ENCODE measurements at regions not wholly inside any gene's neighbourhood (a gene's known extent, or its start where the extent isn't known, plus 50 kb on each side); places are given as distances from the start of the nearest gene placed in this dataset.

DNA sequence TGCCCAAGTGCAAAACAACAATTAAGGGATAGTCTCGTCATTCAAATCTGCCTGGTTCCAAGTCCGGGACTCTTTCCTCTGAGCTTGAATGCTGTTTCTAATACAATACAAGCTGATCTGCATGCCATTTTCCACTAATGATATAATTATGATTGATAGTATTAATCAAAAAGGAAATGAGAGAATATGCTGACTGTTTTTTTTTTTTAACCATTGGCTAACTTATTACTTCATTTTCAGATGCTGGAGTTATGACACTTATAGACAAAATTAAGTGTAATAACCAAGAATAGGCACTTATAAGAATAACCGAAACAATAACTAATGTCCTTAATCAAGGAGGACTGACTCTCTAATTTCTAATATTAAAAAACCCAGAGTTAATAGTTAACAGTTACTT is 343.6 kb downstream of the LPIN1 start:
- no peak for DNase-seq (ENCODE audit: low read depth, low spot score)
- no peak overlapping the region for H3K4me3 ChIP-seq (ENCODE audit: low read length)

DNA sequence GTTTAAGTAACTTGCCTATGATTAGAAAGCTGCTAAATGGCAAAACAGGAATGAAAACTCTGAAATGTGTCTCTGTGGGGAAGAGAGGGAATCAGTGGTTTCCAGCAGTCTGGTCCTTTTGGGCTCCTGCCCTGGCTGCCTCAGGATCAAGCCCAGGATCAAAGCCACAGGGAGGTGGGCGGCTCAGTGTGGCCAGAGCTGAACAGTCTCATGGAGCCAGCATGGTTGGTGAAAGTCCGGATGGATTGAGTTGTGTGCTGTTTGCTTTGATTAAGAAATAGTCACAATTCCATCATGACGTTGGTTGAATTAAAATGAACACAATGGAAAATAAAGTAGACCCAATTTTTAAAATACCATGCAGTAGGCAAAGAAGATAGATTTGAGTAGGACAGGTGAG is 344.2 kb downstream of the LPIN1 start:
- no peak for DNase-seq (ENCODE audit: low read depth, low spot score)
- no peak overlapping the region for H3K4me3 ChIP-seq (ENCODE audit: low read length)

DNA sequence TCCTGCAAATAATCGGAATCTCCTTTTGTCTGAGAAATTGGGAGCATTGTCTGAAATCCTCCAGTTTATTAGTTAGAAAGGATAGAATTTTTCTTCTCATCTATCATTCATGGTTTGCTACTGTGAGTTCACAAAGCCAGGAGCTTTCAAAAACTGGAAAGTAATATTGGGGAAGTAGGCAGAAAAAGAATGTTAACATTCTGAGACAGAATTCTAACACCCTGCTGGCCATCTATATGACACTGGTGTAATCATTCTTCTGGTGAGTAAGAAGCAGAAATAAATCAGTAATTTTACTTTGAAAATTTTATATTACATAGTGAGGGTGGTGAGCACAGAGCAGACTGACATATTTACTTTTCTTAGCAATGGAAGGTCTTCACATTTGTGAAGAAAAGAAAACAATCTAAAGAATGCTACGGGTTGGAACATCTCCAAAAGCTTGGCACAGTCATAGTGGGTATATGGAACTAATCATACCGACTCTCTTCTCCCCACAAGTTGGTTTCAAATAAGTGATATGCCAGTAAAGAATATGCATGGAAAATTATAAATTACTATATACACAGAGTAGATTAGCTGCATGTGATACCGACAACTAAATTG is 344.9 kb downstream of the LPIN1 start:
- no peak for DNase-seq (ENCODE audit: low read depth, low spot score)
- H3K4me3 ChIP-seq (ENCODE audit: low read length): no peak overlapping the region

- no peak for DNase-seq (ENCODE audit: low read depth, low spot score)
Observed at GRCh38 chr2:12094134-12094533, 347.7 kb downstream of the LPIN1 start.

DNA sequence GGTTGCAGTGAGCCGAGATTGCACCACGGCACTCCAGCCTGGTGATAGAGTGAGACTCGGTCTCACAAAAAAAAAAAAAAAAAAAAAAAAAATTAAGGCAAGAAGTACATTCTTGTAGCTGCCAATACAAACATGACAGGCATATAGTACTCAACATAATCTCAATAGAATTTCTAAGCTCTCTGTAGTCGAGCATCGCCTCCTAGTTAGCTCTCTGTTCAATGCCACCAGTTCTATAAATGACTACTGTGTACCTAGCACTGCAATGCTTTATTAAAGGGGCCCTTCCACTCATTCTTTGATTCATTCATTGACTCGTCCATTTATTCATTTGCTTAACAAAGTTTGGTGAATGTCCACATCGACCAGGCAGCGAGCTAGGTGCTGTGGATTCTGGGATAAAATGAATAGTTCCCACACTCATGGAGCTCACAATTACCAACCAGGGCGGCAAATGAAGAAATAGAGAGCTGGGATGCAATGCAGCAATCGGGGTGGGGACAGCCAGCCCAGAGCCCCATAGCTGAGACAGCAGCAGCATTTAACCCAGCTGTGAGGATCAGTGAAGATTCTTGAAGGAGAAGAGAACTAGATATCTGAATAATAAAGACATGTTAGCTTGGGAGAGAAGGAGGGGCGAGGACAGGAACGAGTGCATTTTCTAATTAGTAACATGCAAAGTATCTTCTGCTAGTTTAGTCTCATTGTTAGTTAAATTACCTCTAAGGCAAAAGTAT is 349.8 kb downstream of the LPIN1 start:
- H3K4me3 ChIP-seq (ENCODE audit: low read length): no peak overlapping the region
- DNase-seq (ENCODE audit: low read depth, low spot score): no peak

More at GRCh38 chr2:12094134-12094533, 347.7 kb downstream of the LPIN1 start:
- H3K4me3 ChIP-seq (ENCODE audit: low read length): no peak overlapping the region

DNA sequence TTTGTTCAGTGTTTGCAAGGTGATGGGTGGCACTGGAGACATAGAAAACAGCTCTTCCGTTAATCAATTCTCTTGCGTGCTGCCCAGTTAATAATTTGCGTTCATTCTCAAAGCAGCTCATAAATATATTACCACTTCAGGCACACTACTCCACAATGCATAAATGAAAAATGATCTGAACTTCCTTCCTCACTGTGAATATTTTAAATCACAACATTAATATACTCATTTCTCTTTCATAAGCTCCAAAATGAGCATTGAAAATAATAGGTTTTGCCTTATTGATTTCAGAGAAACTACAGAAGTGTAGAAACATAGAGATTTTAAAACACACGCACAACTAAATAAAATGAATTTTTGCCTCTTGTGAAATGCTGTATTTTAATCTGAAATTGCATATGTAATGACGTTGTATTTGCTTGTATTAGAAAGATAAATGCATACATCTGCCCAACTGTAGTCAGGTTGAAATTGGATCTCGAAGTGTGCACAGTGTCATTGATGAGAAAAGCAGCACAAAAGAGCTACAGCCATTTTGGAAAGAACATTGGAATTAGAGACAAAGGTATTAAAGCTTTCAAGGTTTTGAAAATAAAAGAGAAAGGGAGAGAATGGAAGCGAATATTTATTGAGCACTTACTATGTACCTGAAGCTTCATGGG is 350.5 kb downstream of the LPIN1 start:
- H3K4me3 ChIP-seq (ENCODE audit: low read length): no peak overlapping the region
- no peak for DNase-seq (ENCODE audit: low read depth, low spot score)

DNA sequence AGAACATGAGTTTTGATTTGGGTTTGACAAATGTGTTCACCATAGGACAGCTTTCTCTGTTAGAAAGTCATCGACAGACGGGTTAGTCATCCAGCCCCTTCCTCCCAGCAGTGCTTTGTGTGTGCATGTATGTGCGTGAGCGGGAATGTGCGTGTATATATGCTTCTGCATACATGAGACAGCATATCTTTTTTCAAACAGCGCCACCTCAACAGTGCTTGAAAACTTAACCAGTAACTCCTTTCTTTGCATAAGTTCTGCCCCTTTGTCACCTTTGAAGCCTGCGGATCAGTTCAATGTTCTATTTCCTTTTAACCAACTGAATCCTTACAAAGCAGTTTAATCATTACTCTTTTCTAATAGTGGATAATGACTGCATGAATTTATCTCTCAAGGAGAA is 351.4 kb downstream of the LPIN1 start:
- no peak overlapping the region for H3K4me3 ChIP-seq (ENCODE audit: low read length)
- DNase-seq (ENCODE audit: low read depth, low spot score): no peak

GRCh38 chr2:12099374-12099773 is 352.9 kb downstream of the LPIN1 start:
- no peak for DNase-seq (ENCODE audit: low read depth, low spot score)

DNA sequence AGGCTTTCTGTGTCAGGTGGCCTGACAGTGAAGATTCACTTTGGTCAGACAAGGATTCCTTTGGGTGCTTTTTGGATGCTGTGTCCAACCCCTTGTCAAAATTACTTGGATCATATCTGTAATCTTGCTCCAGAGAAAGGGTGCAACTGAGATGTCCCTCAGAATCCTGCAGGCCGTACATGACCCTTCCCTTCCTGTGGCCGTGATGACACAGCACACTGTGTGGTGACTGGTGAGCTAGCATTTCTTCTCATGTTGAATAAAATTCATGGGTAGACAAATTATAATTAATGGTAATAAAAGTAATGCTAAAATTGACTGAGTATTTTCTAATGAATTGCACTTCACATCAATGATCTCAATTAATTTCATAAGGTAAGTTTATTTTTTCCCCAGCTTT is 356.2 kb downstream of the LPIN1 start:
- no peak for DNase-seq (ENCODE audit: low read depth, low spot score)
- H3K4me3 ChIP-seq (ENCODE audit: low read length): no peak overlapping the region

More at GRCh38 chr2:12099374-12099773, 352.9 kb downstream of the LPIN1 start:
- H3K4me3 ChIP-seq (ENCODE audit: low read length): no peak overlapping the region

DNA sequence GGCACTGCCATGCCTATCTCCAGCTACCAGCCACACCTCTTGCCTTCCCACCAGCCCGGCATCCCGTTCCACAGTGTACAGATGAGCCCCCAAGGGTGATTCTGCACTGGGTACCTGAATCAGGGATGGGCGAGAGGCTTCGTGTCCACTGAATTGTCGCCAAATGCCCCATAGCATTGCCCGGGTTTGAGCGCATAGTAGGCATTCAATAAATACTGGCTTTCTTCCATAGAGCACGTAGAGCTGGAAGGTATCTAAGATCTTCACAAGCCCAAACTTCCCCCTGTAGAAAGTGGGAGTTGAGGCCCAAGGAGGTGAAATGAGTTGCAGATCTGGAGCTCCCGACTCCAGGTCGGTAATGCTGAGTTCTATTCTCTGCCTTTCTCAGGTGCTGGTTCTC is 358.7 kb downstream of the LPIN1 start:
- H3K4me3 ChIP-seq (ENCODE audit: low read length): no peak overlapping the region
- no peak for DNase-seq (ENCODE audit: low read depth, low spot score)

- no peak overlapping the region for H3K4me3 ChIP-seq (ENCODE audit: low read length)
- no peak for DNase-seq (ENCODE audit: low read depth, low spot score)
Observed at GRCh38 chr2:12106440-12107080, 360.1 kb downstream of the LPIN1 start.

- no peak overlapping the region for H3K4me3 ChIP-seq (ENCODE audit: low read length)
- DNase-seq (ENCODE audit: low read depth, low spot score): no peak
Observed at GRCh38 chr2:12107321-12107720, 360.9 kb downstream of the LPIN1 start.

- H3K4me3 ChIP-seq (ENCODE audit: low read length): no peak overlapping the region
- DNase-seq (ENCODE audit: low read depth, low spot score): no peak
Observed at GRCh38 chr2:12107939-12108338, 361.5 kb downstream of the LPIN1 start.

DNA sequence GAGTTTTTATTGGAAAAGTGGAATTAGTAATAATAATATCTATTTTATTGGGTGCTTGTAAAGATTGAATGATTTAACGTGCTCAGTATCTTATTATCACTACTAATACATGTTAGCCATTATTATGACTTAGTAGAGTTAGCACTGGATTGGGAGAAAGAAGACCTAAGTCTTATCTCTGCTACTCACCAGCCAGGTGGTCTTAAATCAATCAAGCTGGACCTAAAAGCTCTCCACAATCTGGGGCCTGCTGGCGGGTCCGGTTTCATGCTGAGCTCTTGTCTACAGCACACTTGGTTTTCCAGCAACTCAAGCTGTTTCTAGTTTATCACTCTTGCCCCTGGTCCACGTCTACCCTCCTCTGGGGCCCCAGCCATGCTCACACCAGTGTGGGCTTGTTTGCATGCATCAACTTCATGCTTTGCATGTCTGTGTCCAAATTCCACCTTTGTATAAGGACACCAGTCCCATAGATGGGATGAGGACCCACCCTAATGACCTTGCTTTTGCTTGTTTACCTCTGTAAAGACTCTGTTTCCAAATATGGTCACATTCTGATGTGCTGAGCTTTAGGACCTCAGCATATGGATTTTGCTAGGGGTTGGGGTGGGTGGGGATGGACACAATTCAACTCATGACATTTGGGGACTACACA is 363.1 kb downstream of the LPIN1 start:
- DNase-seq (ENCODE audit: low read depth, low spot score): no peak
- no peak overlapping the region for H3K4me3 ChIP-seq (ENCODE audit: low read length)

DNA sequence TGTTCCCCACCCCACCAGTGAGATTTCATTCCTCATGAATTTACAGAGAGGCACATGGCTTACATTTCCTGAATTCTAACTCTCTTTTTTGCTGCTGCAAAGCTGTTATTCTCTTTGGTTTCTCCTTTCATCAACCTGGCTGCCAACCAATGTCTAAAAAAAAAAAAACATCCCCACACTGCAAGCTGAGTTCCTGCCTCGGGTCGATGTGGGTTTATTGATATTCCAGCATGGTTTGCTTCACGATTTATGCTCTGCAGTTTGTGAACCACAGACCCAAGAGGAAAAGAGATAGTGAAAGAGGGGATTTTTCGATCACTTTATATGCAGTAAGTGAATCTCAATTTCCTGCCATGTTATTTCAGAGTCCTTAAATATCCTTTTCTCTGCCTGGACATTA is 363.6 kb downstream of the LPIN1 start:
- H3K4me3 ChIP-seq (ENCODE audit: low read length): no peak overlapping the region
- peak; percentile 62 for DNase-seq (ENCODE audit: low read depth, low spot score)

DNA sequence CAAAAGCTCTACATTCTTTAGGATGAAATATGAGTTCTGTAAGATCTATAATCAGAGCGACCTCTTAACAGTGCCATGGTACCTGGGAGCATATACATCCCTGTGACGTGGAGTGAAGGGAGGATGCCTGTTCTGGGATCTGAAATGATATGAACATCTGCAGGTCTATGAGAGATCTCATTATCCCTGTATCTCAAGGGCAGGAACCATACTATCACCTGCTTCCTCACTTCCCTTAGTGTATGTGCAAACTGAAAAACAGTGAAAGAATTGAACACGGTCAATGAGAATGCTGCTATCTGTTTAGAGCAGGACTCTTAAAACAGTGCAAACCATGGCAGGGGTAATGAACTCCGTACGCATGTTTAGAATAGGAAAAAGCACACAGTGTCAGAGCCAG is 364.0 kb downstream of the LPIN1 start:
- DNase-seq (ENCODE audit: low read depth, low spot score): no peak
- no peak overlapping the region for H3K4me3 ChIP-seq (ENCODE audit: low read length)

GRCh38 chr2:12113412-12113811 is 367.0 kb downstream of the LPIN1 start:
- no peak for DNase-seq (ENCODE audit: low read depth, low spot score)
- H3K4me3 ChIP-seq (ENCODE audit: low read length): no peak overlapping the region

DNA sequence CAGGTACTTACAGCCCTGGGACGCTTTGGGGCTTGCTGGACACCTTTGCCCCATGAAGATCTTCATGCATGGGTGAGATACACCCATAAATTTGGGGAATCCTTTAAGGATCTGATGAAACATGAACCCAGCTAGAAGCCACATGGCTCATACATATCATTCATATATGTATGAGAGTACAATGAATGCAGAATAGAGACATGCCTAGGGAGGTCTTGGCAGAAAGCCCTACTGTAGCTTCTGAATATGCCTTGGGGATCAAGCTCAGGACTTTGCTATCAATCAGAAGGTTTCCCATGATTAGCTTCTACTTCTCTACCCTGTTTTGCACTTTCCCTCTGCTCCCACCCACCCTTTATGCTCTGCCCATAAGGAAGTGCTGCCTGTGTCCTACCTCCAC is 368.4 kb downstream of the LPIN1 start:
- no peak overlapping the region for H3K4me3 ChIP-seq (ENCODE audit: low read length)
- DNase-seq (ENCODE audit: low read depth, low spot score): no peak

- no peak overlapping the region for H3K4me3 ChIP-seq (ENCODE audit: low read length)
- no peak for DNase-seq (ENCODE audit: low read depth, low spot score)
Observed at GRCh38 chr2:12116228-12116750, 369.9 kb downstream of the LPIN1 start.
